ENCODE measurements at regions not wholly inside any gene's neighbourhood (a gene's known extent, or its start where the extent isn't known, plus 50 kb on each side); places are given as distances from the start of the nearest gene placed in this dataset.

GRCh38 chr16:58831386-58831785 lies 97.3 kb upstream of the GOT2 start:
- no peaks in the 10 kb centered on the region for H3K9me3 ChIP-seq
- ATAC-seq (ENCODE audit: low FRiP score in 2 of 2) (no peak), DNase-seq (no peak)
- H3K27ac ChIP-seq: no peak overlapping the region
- no peaks in the 10 kb centered on the region for H3K4me1 ChIP-seq
- TF ChIP-seq POLR2A (IDR thresholded peaks at IDR 0.05): no peak
- TF ChIP-seq CTCF (IDR thresholded peaks at IDR 0.05): no peak
- TF ChIP-seq EP300 (IDR thresholded peaks at IDR 0.05): no peak
- TF ChIP-seq POLR2AphosphoS5 (IDR thresholded peaks at IDR 0.05): no peak
- 67 to 68% methylated on average over 4 of the region's 4 CpGs for WGBS, 2 donors
- H3K36me3 ChIP-seq: no peaks in the 10 kb centered on the region
- no peaks in the 10 kb centered on the region for H3K27me3 ChIP-seq
- no peak overlapping the region for H3K4me3 ChIP-seq

- TF ChIP-seq POLR2A (IDR thresholded peaks at IDR 0.05): no peak
- TF ChIP-seq EP300 (IDR thresholded peaks at IDR 0.05): no peak
- no peak for TF ChIP-seq CTCF (IDR thresholded peaks at IDR 0.05)
- TF ChIP-seq POLR2AphosphoS5 (IDR thresholded peaks at IDR 0.05): no peak
- Histone ChIP-seq H3K4me1 (no peaks in the 10 kb centered on the region), H3K36me3 (no peaks in the 10 kb centered on the region), H3K4me3 (no peak overlapping the region), H3K27ac (no peak overlapping the region), H3K27me3 (no peaks in the 10 kb centered on the region), H3K9me3 (no peaks in the 10 kb centered on the region)
- WGBS, 2 donors: 81 to 83% methylated on average over 8 of the region's 8 CpGs
- ATAC-seq (ENCODE audit: low FRiP score in 2 of 2) (no peak), DNase-seq (no peak)
Measured at GRCh38 chr16:58828901-58829545, 94.9 kb upstream of the GOT2 start.

GRCh38 chr16:58824201-58824600 lies 90.1 kb upstream of the GOT2 start:
- no peaks in the 10 kb centered on the region for H3K9me3 ChIP-seq
- ATAC-seq (ENCODE audit: low FRiP score in 2 of 2) (no peak), DNase-seq (no peak)
- no peak overlapping the region for H3K27ac ChIP-seq
- TF ChIP-seq CTCF (IDR thresholded peaks at IDR 0.05) (no peak), EP300 (IDR thresholded peaks at IDR 0.05) (no peak), POLR2A (IDR thresholded peaks at IDR 0.05) (no peak), POLR2AphosphoS5 (IDR thresholded peaks at IDR 0.05) (no peak)
- H3K4me1 ChIP-seq: no peaks in the 10 kb centered on the region
- no peak overlapping the region for H3K4me3 ChIP-seq
- H3K27me3 ChIP-seq: no peaks in the 10 kb centered on the region
- H3K36me3 ChIP-seq: no peaks in the 10 kb centered on the region

GRCh38 chr16:58821886-58822285 lies 87.8 kb upstream of the GOT2 start:
- no peak for ATAC-seq (ENCODE audit: low FRiP score in 2 of 2)
- H3K27me3 ChIP-seq: no peaks in the 10 kb centered on the region
- TF ChIP-seq POLR2AphosphoS5 (IDR thresholded peaks at IDR 0.05) (no peak), CTCF (IDR thresholded peaks at IDR 0.05) (no peak), POLR2A (IDR thresholded peaks at IDR 0.05) (no peak), EP300 (IDR thresholded peaks at IDR 0.05) (no peak)
- no peaks in the 10 kb centered on the region for H3K36me3 ChIP-seq
- no peak for DNase-seq
- H3K4me3 ChIP-seq: no peak overlapping the region
- no peaks in the 10 kb centered on the region for H3K4me1 ChIP-seq
- H3K27ac ChIP-seq: no peak overlapping the region
- no peaks in the 10 kb centered on the region for H3K9me3 ChIP-seq

- WGBS, 2 donors: 55 to 60% methylated on average over 1 of the region's 1 CpG
- no peak for TF ChIP-seq POLR2A (IDR thresholded peaks at IDR 0.05)
- no peak for TF ChIP-seq CTCF (IDR thresholded peaks at IDR 0.05)
- TF ChIP-seq EP300 (IDR thresholded peaks at IDR 0.05): no peak
- TF ChIP-seq POLR2AphosphoS5 (IDR thresholded peaks at IDR 0.05): no peak
- Histone ChIP-seq H3K27ac (no peak overlapping the region), H3K9me3 (no peaks in the 10 kb centered on the region), H3K4me1 (no peaks in the 10 kb centered on the region), H3K36me3 (no peaks in the 10 kb centered on the region), H3K27me3 (no peaks in the 10 kb centered on the region), H3K4me3 (no peak overlapping the region)
- DNase-seq (no peak), ATAC-seq (ENCODE audit: low FRiP score in 2 of 2) (no peak)
Measured at GRCh38 chr16:58820411-58820810, 86.3 kb upstream of the GOT2 start.

All from upper lobe of left lung (tissue), 6 donors.